GM21390 (cell line): ENCODE measurements at regions not wholly inside any gene's neighbourhood (a gene's known extent, or its start where the extent isn't known, plus 50 kb on each side); places are given as distances from the start of the nearest gene placed in this dataset.

Experiments used
- ATAC-seq: cut with Tn5 transposase; IDR thresholded peaks from one replicate; pipeline ENCODE4 v1.9.1; 2021; ENCODE audit not compliant: unreplicated experiment

DNA sequence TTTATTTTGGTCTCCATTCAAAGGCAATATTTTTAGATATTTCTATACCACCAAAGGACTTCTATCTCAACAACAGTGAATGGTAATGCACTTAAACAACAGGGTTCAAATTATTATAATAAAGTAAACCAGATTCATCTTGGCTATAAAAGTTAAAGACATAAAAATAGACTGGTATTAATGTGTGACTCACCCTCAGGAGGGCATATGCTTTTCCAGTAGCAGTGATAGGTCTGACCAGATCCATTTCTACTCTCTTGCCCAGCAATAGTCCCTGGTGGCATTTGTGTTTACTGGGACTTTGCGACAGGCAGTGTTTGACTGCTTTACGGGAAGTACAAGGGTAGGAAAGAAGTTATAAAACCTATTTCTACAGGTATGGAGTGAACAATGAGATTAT is 353.2 kb upstream of the ATP2B1 start:
- no peak for ATAC-seq

DNA sequence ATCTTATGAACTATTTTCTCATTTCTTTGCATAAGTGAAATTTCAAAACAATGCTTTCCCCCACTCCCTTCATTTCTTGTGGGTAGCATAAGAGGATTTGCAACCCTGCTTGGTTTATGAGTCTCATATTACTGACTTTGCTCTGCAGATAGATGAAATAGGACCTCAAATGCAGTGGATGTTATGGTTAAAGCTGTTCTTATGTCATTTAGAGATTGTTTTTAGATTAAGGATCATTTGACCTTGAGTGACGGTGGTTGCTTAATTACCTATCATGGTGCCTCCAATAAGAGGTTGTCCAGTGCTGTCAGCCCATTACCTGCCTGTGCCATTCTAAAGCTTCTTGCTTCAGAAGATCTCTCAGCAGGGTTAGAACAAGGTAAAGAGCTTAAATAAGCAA is 351.4 kb upstream of the ATP2B1 start:
- no peak for ATAC-seq

DNA sequence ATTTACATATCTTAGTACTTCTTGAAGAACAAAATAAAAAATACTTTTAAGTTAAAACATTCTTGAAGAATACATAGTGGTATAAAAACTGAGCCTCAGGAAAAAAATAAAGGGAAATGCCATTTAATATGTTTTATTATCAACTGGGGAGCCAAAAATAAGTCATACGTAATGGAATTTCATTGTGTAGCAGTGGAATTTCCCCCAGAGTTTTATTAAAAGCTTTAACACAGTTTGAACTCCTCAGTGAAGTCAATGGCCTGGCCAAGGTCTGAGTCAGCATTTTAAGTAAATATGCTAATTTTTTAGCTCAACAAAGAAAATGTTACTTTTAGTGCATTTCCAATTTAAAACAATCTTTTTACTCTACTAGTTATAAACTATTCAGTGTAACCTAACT is 350.1 kb upstream of the ATP2B1 start:
- ATAC-seq = no peak

DNA sequence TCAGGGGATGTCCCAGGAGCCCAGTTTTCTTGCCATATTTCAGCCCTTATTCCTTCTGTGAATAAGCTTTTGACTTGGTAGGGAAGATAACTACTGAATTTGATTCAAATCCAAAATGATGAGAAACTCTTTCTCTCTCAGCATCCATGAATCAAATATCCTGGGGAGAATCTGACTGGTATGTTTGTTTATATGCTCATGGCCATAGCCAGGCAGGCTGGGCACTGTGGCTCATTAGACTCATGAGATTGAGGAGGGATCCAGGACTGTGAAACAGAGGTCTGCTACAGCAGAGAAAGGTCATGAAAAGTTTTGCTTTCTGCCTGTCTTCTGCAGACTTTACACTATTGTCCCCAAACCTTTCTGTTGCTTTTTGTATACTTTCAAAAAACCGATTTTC is 346.4 kb upstream of the ATP2B1 start:
- no peak for ATAC-seq

DNA sequence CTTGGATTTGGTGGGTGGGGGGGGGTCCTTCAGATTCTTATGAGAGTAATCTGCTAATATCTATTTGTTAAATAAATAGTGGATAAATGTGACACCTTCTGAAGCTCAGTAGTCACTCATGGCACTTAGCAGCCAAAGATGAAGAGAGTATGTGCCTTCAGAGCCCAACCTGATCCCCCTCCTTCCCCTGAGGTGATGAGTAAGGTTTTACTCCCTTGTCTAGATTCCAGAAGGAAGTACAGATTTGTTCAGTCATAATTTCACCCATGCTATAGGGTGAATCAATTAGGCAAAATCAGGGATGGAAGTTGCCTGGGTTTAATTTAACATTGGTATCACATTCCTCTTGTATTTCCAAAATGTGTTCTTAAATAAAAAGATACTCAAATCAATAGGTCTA is 340.3 kb upstream of the ATP2B1 start:
- ATAC-seq = no peak

DNA sequence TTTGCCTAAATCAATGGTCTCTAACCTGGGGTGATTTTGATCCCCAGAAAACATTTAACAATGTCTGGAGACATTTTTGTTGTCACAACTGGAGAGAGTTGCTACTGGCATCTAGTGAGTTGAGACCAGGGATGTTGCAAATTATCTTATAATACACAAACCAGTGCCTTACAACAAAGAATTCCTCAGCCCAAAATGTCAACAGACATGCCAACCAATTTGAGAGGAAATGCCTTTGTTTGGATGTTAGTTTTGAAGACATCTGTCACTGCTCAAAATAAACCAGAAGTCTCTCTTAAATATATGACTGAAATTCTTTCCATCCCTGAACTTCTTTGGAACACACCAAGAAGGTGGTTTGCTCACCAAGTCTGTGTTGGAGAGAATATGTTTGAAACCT is 336.9 kb upstream of the ATP2B1 start:
- no peak for ATAC-seq

DNA sequence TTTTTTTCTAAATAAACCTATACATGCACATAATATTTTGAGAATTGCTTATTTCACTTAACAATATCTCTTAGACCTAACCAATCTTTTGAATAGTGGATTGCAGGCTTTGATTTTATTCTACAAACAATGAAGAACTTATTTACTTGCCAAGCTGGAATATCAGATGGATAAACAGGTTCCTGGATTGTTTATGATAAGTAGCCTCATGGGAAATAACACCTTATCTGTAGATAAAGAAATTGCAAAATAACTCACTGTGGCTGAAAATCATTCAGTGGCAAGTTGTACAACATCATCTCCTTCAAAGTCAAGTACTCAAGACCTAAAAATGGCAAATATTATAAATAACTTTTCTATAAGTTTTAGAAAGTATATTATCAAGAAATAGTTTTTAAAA is 335.4 kb upstream of the ATP2B1 start:
- ATAC-seq = no peak

DNA sequence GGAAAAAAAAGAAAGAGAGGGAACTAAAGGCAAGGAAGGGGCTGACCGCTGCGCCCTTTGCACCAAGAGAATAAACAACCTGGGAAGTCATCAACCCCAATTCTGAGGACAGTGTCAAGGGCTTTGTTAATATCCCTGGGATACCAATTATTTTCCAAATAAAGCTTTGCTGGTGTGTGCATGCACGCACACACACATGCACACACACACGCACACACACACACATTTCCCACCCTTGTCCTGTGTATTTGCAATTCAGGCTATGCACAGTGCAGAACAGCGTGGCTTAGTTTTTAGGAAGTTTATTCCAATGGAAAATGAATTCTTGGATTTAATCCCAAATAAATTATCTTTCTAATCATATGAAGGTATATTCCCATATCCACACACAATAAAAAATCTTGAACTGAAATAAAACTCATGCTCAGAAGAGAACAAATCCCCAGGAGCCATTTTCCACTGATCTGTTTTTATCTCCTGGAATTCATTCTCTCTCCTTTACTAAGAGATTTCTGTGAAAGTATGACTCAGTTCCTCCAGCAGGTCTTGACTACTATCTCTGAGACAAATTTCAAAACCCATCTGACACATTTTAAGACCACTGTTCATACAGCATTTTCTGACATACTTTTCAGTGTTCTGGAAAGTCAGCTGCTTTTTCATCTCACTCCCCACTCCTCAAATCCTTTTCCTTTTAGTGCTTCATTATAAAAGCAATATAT is 334.4 kb upstream of the ATP2B1 start:
- ATAC-seq = no peak

DNA sequence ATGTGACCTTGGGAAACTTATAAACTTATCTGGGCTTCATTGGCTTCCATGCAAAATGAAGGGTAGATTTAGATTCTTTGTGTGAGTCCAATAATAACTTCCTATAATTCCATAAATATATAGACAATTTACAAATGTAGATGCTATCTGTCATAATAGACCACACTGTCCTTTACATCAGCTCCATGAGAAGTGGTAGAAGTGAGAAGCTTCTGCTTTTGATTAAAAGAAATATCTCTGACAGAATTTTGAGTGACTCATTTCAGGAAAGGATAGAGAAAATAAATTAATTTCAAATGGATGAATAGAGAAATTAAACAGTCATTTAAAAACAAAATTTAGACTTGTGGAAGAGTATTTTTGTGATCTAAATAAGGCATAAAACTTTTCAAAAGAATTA is 329.7 kb upstream of the ATP2B1 start:
- no peak for ATAC-seq

DNA sequence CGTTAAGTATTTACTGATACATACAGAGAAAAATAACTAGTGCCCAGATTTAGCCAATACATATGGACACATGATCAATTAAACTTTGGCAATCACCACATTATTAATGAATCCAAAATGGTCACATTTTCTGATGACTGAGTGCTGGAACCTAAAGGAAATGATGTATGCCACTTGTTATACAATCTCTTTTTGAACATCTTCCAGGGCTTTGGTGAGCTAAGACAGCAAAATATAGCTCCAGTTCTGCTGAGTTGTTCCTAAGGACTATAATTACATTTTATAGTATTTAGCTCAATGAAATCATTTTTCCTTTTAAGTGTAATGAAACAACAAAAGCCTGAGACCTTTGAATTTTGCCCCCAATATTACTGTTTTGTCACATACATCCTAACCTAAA is 329.1 kb upstream of the ATP2B1 start:
- ATAC-seq = no peak

DNA sequence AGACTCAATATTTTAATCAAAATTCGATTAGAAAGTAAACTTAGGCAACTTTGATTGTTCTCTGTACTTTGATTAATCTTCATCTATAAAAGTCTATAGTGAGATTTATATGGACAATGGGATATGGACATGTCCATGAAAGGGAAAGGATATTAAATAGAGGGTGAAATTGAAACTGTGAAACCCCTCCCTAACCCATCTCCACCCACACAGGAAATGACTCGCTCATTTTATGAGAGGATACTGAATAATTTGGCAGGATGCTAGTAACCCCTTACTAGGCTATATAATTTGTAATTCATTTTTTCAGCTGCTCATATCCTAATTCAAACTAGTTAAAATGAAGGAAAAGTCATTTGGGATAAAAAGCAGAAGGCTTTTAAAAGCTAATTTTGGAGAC is 328.0 kb upstream of the ATP2B1 start:
- no peak for ATAC-seq

DNA sequence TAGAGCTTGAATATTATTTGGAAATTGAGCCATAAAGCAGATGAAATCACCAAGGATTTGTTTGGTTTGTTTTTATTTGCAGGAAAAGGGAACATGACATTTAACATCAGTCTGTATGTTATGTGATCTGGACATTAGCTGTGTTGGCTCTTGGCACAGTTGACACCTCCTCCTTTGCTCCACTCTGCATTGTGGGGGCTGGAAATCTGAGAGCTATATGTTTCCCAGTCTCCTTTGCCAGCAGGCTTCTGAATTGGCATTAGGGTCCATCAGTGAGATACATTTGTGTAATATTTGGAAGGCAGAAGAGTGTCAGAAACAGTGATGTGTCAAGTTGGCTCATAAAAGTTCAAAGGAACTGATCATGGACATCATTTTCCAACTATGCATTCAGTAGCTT is 322.1 kb upstream of the ATP2B1 start:
- ATAC-seq = no peak

DNA sequence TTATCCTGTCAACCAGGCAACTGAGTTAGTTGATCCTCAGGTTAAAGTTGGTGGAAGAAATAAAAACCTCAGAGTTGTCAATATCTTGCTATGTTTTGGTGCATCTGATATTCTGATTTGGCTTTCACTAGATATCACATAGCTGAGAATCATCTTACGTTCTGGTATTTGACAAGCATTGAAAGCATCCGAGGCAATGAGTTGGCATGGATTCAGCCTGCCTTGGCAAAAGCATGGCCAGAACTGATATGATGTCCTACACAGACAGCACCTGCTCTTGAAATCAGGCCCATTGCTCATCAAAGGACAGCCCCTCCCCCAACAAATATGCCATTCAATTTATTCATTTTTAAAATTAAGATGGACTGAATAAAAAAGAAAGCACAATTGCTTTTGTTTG is 320.7 kb upstream of the ATP2B1 start:
- ATAC-seq = no peak

DNA sequence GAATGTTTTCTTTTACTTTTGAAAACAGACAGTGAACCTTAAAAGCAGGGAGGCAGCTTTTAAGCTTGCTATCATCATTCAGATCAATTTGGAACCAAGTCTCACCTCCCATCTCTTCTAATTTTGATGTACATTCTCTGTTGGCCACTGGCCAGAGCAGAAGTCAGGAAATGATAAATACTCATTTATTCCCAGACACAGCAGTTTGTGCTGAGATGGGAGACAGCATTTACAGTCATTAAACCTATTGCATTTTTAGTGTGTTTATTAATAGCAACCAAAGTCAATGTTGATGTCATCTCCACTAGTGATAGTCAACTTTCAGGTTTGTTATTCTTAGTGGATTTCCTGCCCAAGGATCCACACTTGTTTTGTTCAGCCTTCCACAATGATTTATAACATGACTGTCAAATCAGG is 320.0 kb upstream of the ATP2B1 start:
- no peak for ATAC-seq

DNA sequence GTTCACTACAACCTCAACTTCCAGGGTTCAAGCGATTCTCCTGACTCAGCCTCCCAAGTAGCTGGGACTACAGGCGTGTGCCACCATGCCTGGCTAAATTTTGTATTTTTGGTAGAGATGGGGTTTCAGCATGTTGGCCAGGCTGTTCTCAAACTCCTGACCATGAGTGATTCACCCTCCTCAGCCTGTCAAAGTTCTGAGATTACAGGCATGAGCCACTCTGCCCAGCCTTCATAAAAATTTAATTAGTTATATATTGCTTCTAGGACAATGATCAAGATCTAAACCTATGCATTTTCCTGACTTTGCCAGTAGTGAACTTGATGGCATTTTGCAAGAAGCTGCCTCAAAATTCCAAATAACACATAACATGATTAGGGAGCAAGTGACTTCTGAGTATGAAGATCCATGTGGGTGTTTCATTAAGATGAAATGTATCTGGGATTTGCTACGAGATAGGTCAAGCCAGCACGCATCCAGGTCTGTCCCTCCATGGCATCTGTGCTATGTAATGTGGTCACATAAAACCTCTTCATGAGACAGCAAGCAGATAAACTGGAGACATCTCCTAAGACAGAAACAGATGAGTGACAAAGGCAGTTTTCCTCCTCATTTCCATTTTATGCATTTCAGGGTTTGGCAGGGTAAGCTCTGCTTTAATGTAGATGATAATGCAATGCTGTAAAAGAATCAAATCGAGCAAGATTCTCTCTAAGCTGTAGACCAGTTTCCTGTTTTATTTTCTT is 319.4 kb upstream of the ATP2B1 start:
- ATAC-seq = no peak

DNA sequence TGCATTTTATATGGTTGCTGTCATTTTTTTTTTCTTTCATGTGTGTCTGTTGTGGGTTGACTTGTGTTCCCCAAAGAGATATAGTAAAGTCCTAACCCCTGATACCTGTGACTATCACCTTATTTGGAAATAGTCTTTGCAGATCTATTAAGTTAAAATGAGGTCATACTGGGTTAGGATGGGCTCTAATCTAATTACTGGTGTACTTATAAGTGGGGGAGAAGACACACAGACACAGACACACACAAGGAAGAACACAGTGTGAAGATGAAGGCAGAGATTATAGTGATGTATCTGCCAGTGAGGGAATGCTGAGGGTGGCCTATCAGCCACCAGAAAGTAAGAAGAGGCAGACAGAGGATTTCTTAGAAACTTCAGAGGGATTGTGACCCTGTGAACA is 318.4 kb upstream of the ATP2B1 start:
- no peak for ATAC-seq

DNA sequence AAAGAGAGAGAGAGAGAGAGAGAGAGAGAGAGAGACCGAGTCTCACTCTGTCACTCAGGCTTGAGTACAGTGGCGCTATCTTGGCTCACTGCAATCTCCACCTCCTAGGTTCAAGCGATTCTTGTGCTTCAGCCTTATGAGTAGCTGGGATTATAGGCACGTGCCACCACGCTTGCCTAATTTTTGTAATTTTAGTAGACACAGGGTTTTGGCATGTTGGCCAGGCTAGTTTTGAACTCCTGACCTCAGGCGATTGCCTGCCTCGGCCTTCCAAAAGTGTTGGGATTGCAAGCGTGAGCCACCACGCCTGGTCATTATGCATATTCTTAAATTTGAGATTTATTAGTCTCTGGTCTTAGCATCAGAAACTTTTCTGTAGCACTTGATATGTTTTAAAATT is 317.9 kb upstream of the ATP2B1 start:
- ATAC-seq = no peak

DNA sequence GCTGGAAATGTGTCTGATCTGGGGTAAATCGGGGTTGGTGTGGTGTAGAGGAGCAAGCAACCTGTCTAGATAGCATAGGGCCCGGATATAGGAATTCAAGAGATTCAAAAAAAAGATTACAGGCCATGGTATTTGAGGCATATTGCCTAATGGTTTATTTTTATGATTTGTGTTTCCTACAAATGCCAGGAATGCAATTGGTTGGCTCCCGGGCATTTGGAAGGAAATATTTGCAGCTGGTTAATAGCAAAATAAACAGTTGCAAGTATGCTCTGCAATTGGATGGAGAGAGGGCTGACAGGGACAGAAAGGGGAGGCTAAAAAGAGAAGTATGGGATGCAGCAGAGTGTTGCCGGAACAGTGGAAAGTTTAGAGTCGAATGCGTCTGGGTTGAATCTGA is 315.6 kb upstream of the ATP2B1 start:
- no peak for ATAC-seq

DNA sequence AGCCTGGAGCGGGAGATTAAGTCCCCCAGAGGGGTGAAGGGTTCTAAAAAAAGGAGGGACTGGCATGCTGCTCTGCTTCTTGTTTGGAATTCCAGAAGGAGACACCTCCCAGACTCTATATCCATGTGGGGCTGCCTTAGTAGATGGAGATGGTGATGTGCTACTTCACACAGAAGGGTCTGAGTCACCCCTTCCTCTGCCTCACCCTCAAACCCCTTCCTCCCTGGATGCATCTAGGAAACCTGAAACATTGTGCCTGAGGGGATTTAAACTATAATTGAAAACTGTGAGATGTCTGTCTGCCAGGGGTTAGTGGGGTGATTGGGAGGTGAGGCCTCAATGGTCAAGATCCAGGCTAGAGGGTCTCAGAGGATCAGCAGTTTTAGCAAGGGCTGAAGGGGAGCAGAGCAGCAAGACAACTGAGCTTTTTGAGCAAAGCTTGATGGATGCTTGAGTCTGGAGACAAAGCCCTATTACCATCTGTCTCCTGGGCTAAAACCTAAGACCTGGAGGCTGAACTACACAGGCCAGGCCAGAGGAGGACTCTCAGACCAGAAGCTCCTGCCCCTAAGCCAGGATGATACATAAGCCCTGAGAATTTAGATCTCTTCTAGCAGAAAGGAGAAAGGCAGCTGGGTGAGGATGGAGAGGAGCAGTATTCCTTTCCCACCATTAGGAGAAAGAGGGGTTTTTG is 314.7 kb upstream of the ATP2B1 start:
- ATAC-seq = no peak

DNA sequence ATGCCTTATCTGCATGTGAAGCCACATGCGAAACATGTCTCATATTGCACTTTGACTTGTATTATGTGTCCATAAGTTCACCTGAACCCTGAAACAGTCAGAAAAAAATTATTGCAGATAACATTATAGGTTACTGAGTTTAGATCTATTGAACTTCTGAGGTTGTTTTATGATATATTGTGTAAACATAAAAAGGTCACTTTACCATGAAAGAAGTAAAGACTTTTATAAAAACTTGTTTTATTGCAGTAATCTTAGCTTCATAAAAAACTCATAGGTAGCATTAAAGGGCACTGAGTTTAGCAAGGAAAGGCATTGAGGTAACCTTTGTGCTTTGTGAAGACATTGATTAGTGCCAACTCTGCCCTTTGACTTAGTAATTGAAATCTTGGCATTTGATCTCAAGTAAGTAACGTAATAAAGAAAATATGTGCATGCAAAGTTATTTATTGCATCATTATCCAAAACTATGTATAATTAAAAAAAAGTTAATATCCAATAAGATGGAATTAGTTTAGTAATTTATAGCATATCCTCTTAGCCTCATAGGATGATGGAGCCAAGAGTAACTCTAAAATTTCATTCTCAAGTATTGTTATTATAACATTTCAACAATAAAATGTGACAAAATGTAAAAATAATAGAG is 313.3 kb upstream of the ATP2B1 start:
- ATAC-seq = no peak

DNA sequence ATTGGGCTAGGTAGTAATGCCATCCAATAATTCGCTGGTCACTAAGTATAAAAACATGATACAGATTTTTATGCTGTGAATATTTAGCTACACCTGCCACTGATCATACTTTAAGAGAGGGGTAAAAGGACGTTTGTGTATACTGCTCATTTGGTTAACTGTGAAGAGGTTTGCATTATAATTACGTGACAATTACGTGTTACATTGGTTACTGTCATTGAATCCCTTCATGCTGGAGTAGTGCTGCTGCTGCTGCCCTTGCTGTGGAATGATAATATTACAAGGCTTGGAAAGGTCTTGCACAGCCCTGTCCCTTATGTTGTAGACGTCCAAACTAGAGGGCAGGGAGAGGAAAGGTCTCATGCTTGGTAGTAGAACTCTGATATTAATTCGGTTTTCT is 312.2 kb upstream of the ATP2B1 start:
- no peak for ATAC-seq

DNA sequence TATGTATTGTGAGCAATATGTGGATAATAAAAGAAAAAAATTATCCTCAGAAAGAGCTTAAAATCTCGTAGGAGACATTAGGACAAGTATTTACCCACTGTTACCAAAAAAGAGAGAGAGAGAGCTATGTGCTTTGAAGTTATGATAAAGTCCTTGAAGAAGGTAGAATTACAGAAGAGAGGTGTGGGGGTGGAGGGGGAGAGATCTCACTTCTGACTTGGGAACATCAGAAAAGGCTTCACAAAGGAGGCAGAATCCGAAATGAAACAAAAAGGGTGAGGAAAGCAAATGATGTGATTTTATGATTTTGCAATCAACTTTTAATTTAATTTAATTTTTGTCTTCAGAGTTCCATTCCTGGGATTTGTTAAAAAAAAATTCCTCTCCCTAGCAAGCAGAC is 311.8 kb upstream of the ATP2B1 start:
- ATAC-seq = no peak
